HK-2 (cell line): ENCODE measurements at regions not wholly inside any gene's neighbourhood (a gene's known extent, or its start where the extent isn't known, plus 50 kb on each side); places are given as distances from the start of the nearest gene placed in this dataset.
"Not testable (repeated sequence)": the region's sequence is repeated elsewhere in the genome, so short reads cannot be mapped to it uniquely, and the experiment has no call there.

Experiments used
- DNase-seq: peaks from one replicate; pipeline ENCODE4 v3.0.0-alpha.2; 2018; ENCODE audit not compliant: unreplicated experiment

GRCh38 chr3:191646242-191646641 is 185.3 kb downstream of the PYDC2 start:
- DNase-seq = no peak

GRCh38 chr3:191648787-191649186 is 187.8 kb downstream of the PYDC2 start:
- no peak for DNase-seq

- no peak for DNase-seq
Measured at GRCh38 chr3:191649626-191650025, 188.7 kb downstream of the PYDC2 start.

GRCh38 chr3:191658781-191659419 is 197.9 kb downstream of the PYDC2 start:
- not testable (repeated sequence) for DNase-seq

- not testable (repeated sequence) for DNase-seq
Measured at GRCh38 chr3:191662150-191662549, 201.2 kb downstream of the PYDC2 start.

GRCh38 chr3:191680989-191681597 is 220.1 kb downstream of the PYDC2 start:
- no peak for DNase-seq

GRCh38 chr3:191682961-191683360 is 222.0 kb downstream of the PYDC2 start:
- DNase-seq = no peak

- DNase-seq = no peak
Measured at GRCh38 chr3:191686626-191687025, 225.7 kb downstream of the PYDC2 start.

GRCh38 chr3:191688756-191689433 is 227.9 kb downstream of the PYDC2 start:
- no peak for DNase-seq

GRCh38 chr3:191691184-191691583 is 230.2 kb downstream of the PYDC2 start:
- DNase-seq = not testable (repeated sequence)

- no peak for DNase-seq
Measured at GRCh38 chr3:191695131-191695814, 234.3 kb downstream of the PYDC2 start.

GRCh38 chr3:191695815-191696153 is 234.8 kb downstream of the PYDC2 start:
- DNase-seq = no peak

GRCh38 chr3:191696348-191696747 is 235.4 kb downstream of the PYDC2 start:
- no peak for DNase-seq

GRCh38 chr3:191699546-191699945 is 238.6 kb downstream of the PYDC2 start:
- no peak for DNase-seq

GRCh38 chr3:191702121-191702520 is 241.2 kb downstream of the PYDC2 start:
- DNase-seq = no peak

- no peak for DNase-seq
Measured at GRCh38 chr3:191707817-191708216, 246.9 kb downstream of the PYDC2 start.

GRCh38 chr3:191715585-191715984 is 254.6 kb downstream of the PYDC2 start:
- no peak for DNase-seq

- DNase-seq = no peak
Measured at GRCh38 chr3:191721390-191721861, 260.5 kb downstream of the PYDC2 start.

- no peak for DNase-seq
Measured at GRCh38 chr3:191721990-191722389, 261.0 kb downstream of the PYDC2 start.

- no peak for DNase-seq
Measured at GRCh38 chr3:191727338-191727737, 266.4 kb downstream of the PYDC2 start.

GRCh38 chr3:191728186-191728585 is 267.2 kb downstream of the PYDC2 start:
- DNase-seq = no peak

GRCh38 chr3:191737742-191738141 is 276.8 kb downstream of the PYDC2 start:
- no peak for DNase-seq

- DNase-seq = peak; percentile 42
Measured at GRCh38 chr3:191740712-191741111, 279.7 kb downstream of the PYDC2 start.
